Tibial nerve (tissue), 3 donors: ENCODE measurements at regions not wholly inside any gene's neighbourhood (a gene's known extent, or its start where the extent isn't known, plus 50 kb on each side); places are given as distances from the start of the nearest gene placed in this dataset.

Experiments used
- POLR2A ChIP-seq, 2 donors: fragments of 450-650 bp; IDR thresholded peaks; one replicate each; pipeline ENCODE4 v1.6.1; 2017; ENCODE audit warnings: antibody characterized with exemption in 2 of 2, mild to moderate bottlenecking in 2 of 2, moderate library complexity in 2 of 2
- TF ChIP-seq, protein P1 (sequence below), 5 experiments: fragments of 200-600 bp in 3 of 5; fragments of 450-650 bp in 2 of 5; sonication (generic) in 3 of 5; IDR thresholded peaks; one replicate each; pipeline ENCODE4 v1.5.1; 2016 to 2019; ENCODE audit warnings: antibody characterized with exemption in 5 of 5, mild to moderate bottlenecking in 3 of 5, moderate library complexity in 2 of 5

DNA sequence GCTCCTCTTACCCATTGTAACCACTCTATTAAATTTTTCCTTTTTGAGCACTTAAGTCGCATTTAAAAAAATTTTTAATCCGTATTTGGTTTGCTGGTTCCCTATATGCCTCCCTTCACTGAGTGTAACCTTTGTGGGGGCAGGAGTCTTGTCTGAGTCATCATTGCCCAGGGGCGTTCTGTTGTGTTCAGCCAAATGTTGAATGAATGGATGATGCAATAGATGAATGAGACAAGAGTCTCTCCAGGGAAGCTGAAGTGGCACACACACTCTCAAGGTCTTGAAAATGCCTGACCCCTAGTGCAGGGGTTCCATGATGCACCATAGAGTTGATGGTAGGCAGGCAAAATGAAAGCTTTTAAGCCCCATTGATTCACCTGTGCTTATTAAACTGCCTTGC lies 123.0 kb upstream of the RBFOX1 start:
- no peak for TF ChIP-seq POLR2A (IDR thresholded peaks at IDR 0.05)
- TF ChIP-seq, protein P1, sequence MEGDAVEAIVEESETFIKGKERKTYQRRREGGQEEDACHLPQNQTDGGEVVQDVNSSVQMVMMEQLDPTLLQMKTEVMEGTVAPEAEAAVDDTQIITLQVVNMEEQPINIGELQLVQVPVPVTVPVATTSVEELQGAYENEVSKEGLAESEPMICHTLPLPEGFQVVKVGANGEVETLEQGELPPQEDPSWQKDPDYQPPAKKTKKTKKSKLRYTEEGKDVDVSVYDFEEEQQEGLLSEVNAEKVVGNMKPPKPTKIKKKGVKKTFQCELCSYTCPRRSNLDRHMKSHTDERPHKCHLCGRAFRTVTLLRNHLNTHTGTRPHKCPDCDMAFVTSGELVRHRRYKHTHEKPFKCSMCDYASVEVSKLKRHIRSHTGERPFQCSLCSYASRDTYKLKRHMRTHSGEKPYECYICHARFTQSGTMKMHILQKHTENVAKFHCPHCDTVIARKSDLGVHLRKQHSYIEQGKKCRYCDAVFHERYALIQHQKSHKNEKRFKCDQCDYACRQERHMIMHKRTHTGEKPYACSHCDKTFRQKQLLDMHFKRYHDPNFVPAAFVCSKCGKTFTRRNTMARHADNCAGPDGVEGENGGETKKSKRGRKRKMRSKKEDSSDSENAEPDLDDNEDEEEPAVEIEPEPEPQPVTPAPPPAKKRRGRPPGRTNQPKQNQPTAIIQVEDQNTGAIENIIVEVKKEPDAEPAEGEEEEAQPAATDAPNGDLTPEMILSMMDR (IDR thresholded peaks at IDR 0.05), result no peak
